ENCODE measurements at regions not wholly inside any gene's neighbourhood (a gene's known extent, or its start where the extent isn't known, plus 50 kb on each side); places are given as distances from the start of the nearest gene placed in this dataset.
"Not testable (repeated sequence)": the region's sequence is repeated elsewhere in the genome, so short reads cannot be mapped to it uniquely, and the experiment has no call there.

GRCh38 chr21:5128261-5128660 lies 5393.1 kb upstream of the TPTE start:
- DNase-seq (ENCODE audit: low read depth in 2 of 2) = peak; percentile 95 to 98

GRCh38 chr21:5133824-5134223 lies 5387.6 kb upstream of the TPTE start:
- not testable (repeated sequence) for DNase-seq (ENCODE audit: low read depth in 2 of 2)

GRCh38 chr21:5136406-5136805 lies 5385.0 kb upstream of the TPTE start:
- not testable (repeated sequence) for DNase-seq (ENCODE audit: low read depth in 2 of 2)

GRCh38 chr21:5137006-5137405 lies 5384.4 kb upstream of the TPTE start:
- not testable (repeated sequence) for DNase-seq (ENCODE audit: low read depth in 2 of 2)

- not testable (repeated sequence) for DNase-seq (ENCODE audit: low read depth in 2 of 2)
These were observed 5382.7 kb upstream of the TPTE start for GRCh38 chr21:5138687-5139086.

- not testable (repeated sequence) for DNase-seq (ENCODE audit: low read depth in 2 of 2)
These were observed 5381.9 kb upstream of the TPTE start for GRCh38 chr21:5139528-5139927.

- not testable (repeated sequence) for DNase-seq (ENCODE audit: low read depth in 2 of 2)
These were observed 5378.4 kb upstream of the TPTE start for GRCh38 chr21:5143011-5143410.

- not testable (repeated sequence) for DNase-seq (ENCODE audit: low read depth in 2 of 2)
These were observed 5376.7 kb upstream of the TPTE start for GRCh38 chr21:5144731-5145130.

GRCh38 chr21:5147685-5148084 lies 5373.7 kb upstream of the TPTE start:
- DNase-seq (ENCODE audit: low read depth in 2 of 2) = not testable (repeated sequence)

GRCh38 chr21:5149222-5149621 lies 5372.2 kb upstream of the TPTE start:
- DNase-seq (ENCODE audit: low read depth in 2 of 2) = not testable (repeated sequence)

GRCh38 chr21:5153842-5154640 lies 5367.3 kb upstream of the TPTE start:
- DNase-seq (ENCODE audit: low read depth in 2 of 2) = not testable (repeated sequence)

- DNase-seq (ENCODE audit: low read depth in 2 of 2) = peak; percentile 47 to 79
These were observed 5366.8 kb upstream of the TPTE start for GRCh38 chr21:5154641-5154982.

- not testable (repeated sequence) for DNase-seq (ENCODE audit: low read depth in 2 of 2)
These were observed 5358.4 kb upstream of the TPTE start for GRCh38 chr21:5162693-5163574.

GRCh38 chr21:5165829-5166228 lies 5355.6 kb upstream of the TPTE start:
- not testable (repeated sequence) for DNase-seq (ENCODE audit: low read depth in 2 of 2)
